Ishikawa (cell line): ENCODE measurements at regions not wholly inside any gene's neighbourhood (a gene's known extent, or its start where the extent isn't known, plus 50 kb on each side); places are given as distances from the start of the nearest gene placed in this dataset.

Experiments used
- CREB1 ChIP-seq: IDR thresholded peaks from 2 replicates; pipeline ENCODE4 v1.6.1; 2012; ENCODE audit warnings: low read depth
- EGR1 ChIP-seq: IDR thresholded peaks from 2 replicates; pipeline ENCODE4 v1.6.1; 2012
- EP300 ChIP-seq: IDR thresholded peaks from 2 replicates; pipeline ENCODE4 v1.6.1; 2012; ENCODE audit warnings: borderline replicate concordance
- FOXM1 ChIP-seq: IDR thresholded peaks from 2 replicates; pipeline ENCODE4 v1.6.1; 2012; ENCODE audit warnings: low read depth, borderline replicate concordance
- NFIC ChIP-seq: IDR thresholded peaks from 2 replicates; pipeline ENCODE4 v1.6.1; 2012
- RAD21 ChIP-seq: IDR thresholded peaks from 2 replicates; pipeline ENCODE4 v1.6.1; 2012; ENCODE audit warnings: low read depth
- TAF1 ChIP-seq: IDR thresholded peaks from 2 replicates; pipeline ENCODE4 v1.6.1; 2012; ENCODE audit warnings: low read depth, mild to moderate bottlenecking
- TCF12 ChIP-seq: IDR thresholded peaks from 2 replicates; pipeline ENCODE4 v1.6.1; 2012; ENCODE audit warnings: low read depth
- TEAD4 ChIP-seq: IDR thresholded peaks from 2 replicates; pipeline ENCODE4 v1.6.1; 2012
- YY1 ChIP-seq: IDR thresholded peaks from 2 replicates; pipeline ENCODE4 v1.6.1; 2012; ENCODE audit warnings: low read depth
- ZBTB7A ChIP-seq: IDR thresholded peaks from 2 replicates; pipeline ENCODE4 v1.6.1; 2012; ENCODE audit warnings: low read depth
- TF ChIP-seq, protein P1 (sequence below): IDR thresholded peaks from 2 replicates; pipeline ENCODE4 v1.6.1; 2012
- TF ChIP-seq, protein P2 (sequence below): IDR thresholded peaks from 2 replicates; pipeline ENCODE4 v1.6.1; 2012; ENCODE audit warnings: low read depth, mild to moderate bottlenecking
- TF ChIP-seq, protein P3 (sequence below): IDR thresholded peaks from 2 replicates; pipeline ENCODE4 v1.6.1; 2012

DNA sequence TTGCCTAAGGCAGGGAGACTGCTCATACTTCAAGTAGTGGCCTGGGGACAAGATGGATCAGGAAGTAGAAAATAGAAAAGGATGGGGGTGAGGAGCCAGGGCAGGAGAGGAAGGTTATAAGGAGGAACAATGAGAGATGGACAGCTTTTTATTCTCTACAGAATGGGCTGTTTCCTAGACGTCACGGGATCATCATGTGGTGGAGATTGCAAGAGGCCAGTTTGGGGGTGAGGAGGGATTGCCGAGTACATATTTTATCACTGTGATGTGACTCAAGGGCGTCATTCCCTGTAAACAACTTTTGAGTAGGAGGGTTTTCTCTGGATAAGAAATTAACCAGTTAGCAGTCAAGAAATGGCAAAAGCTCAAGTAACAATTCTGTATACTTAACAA is 406.3 kb downstream of the ETS1 start:
- TF ChIP-seq CREB1 (no peak), RAD21 (no peak), TAF1 (no peak), EP300 (no peak; the same call in 1 of the 2 replicates), YY1 (no peak), ZBTB7A (no peak), FOXM1 (no peak), TEAD4 (no peak), NFIC (no peak), TCF12 (no peak), EGR1 (no peak)
- TF ChIP-seq, protein P1, sequence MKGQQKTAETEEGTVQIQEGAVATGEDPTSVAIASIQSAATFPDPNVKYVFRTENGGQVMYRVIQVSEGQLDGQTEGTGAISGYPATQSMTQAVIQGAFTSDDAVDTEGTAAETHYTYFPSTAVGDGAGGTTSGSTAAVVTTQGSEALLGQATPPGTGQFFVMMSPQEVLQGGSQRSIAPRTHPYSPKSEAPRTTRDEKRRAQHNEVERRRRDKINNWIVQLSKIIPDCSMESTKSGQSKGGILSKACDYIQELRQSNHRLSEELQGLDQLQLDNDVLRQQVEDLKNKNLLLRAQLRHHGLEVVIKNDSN: no peak
- TF ChIP-seq, protein P2, sequence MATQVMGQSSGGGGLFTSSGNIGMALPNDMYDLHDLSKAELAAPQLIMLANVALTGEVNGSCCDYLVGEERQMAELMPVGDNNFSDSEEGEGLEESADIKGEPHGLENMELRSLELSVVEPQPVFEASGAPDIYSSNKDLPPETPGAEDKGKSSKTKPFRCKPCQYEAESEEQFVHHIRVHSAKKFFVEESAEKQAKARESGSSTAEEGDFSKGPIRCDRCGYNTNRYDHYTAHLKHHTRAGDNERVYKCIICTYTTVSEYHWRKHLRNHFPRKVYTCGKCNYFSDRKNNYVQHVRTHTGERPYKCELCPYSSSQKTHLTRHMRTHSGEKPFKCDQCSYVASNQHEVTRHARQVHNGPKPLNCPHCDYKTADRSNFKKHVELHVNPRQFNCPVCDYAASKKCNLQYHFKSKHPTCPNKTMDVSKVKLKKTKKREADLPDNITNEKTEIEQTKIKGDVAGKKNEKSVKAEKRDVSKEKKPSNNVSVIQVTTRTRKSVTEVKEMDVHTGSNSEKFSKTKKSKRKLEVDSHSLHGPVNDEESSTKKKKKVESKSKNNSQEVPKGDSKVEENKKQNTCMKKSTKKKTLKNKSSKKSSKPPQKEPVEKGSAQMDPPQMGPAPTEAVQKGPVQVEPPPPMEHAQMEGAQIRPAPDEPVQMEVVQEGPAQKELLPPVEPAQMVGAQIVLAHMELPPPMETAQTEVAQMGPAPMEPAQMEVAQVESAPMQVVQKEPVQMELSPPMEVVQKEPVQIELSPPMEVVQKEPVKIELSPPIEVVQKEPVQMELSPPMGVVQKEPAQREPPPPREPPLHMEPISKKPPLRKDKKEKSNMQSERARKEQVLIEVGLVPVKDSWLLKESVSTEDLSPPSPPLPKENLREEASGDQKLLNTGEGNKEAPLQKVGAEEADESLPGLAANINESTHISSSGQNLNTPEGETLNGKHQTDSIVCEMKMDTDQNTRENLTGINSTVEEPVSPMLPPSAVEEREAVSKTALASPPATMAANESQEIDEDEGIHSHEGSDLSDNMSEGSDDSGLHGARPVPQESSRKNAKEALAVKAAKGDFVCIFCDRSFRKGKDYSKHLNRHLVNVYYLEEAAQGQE: no peak
- TF ChIP-seq, protein P3, sequence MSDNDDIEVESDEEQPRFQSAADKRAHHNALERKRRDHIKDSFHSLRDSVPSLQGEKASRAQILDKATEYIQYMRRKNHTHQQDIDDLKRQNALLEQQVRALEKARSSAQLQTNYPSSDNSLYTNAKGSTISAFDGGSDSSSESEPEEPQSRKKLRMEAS: no peak
